ENCODE measurements at regions not wholly inside any gene's neighbourhood (a gene's known extent, or its start where the extent isn't known, plus 50 kb on each side); places are given as distances from the start of the nearest gene placed in this dataset.

GRCh38 chr6:137646484-137646883 lies 152.3 kb upstream of the OLIG3 start:
- TF ChIP-seq, protein P1, sequence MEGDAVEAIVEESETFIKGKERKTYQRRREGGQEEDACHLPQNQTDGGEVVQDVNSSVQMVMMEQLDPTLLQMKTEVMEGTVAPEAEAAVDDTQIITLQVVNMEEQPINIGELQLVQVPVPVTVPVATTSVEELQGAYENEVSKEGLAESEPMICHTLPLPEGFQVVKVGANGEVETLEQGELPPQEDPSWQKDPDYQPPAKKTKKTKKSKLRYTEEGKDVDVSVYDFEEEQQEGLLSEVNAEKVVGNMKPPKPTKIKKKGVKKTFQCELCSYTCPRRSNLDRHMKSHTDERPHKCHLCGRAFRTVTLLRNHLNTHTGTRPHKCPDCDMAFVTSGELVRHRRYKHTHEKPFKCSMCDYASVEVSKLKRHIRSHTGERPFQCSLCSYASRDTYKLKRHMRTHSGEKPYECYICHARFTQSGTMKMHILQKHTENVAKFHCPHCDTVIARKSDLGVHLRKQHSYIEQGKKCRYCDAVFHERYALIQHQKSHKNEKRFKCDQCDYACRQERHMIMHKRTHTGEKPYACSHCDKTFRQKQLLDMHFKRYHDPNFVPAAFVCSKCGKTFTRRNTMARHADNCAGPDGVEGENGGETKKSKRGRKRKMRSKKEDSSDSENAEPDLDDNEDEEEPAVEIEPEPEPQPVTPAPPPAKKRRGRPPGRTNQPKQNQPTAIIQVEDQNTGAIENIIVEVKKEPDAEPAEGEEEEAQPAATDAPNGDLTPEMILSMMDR (conservative IDR thresholded peaks at IDR 0.05), result no peak

More at GRCh38 chr6:137646484-137646883, 152.3 kb upstream of the OLIG3 start:
- Mint-ChIP-seq H3K9me3 (no peaks in the 10 kb centered on the region), H3K27ac (no peak overlapping the region), H3K4me1 (peaks cover 0 to 1% of the 10 kb centered on the region in 2 experiments; a peak in 1 of 4 replicates), H3K36me3 (ENCODE audit: insufficient read depth in 1 of 3, low read depth in 3 of 3) (no peaks in the 10 kb centered on the region; a peak in 2 of 7 replicates), H3K27me3 (ENCODE audit: low read depth) (no peaks in the 10 kb centered on the region), H3K4me3 (no peak overlapping the region)
- DNase-seq, result no peak
- Histone ChIP-seq H4K91ac (ENCODE audit: insufficient read length, low read depth, low read length) (no peak overlapping the region), H2BK20ac (ENCODE audit: low read depth, low read length, poor library complexity, severe bottlenecking) (no peak overlapping the region), H3K4me2 (ENCODE audit: insufficient read depth, insufficient read length, low read length) (no peak overlapping the region), H3K56ac (ENCODE audit: insufficient read length, low read depth, low read length) (no peak overlapping the region), H3K4me1 (ENCODE audit: insufficient read depth, low read length) (no peaks in the 10 kb centered on the region), H3K27me3 (ENCODE audit: insufficient read depth, low read length) (no peaks in the 10 kb centered on the region), H3K23ac (ENCODE audit: insufficient read length, low read depth, low read length) (no peak overlapping the region), H3K9ac (ENCODE audit: extremely low read depth, insufficient read length, low read length) (no peak overlapping the region), H3K23me2 (ENCODE audit: insufficient read length, low read depth, low read length, poor library complexity, severe bottlenecking) (no peaks in the 10 kb centered on the region), H4K8ac (replicated peaks; ENCODE audit: insufficient read length, low read depth, low read length) (no peak overlapping the region), H2AFZ (ENCODE audit: low read length) (no peak overlapping the region), H2AK5ac (ENCODE audit: insufficient read length, low read length) (no peak overlapping the region), H4K5ac (ENCODE audit: insufficient read length, low read depth, low read length) (no peak overlapping the region), H3T11ph (ENCODE audit: low read length) (no peak overlapping the region), H2BK5ac (ENCODE audit: insufficient read length, low read length) (no peak overlapping the region), H3K79me1 (ENCODE audit: insufficient read depth, low read depth, low read length, poor library complexity, severe bottlenecking) (no peaks in the 10 kb centered on the region), H3K4ac (ENCODE audit: low read depth, low read length) (no peak overlapping the region), H3K79me2 (ENCODE audit: insufficient read depth, low read length) (no peaks in the 10 kb centered on the region), H3K14ac (ENCODE audit: insufficient read depth, low read length) (no peak overlapping the region), H2BK12ac (ENCODE audit: insufficient read length, low read depth, low read length) (no peak overlapping the region), H3K18ac (ENCODE audit: insufficient read length, low read depth, low read length) (no peak overlapping the region), H3K27ac (ENCODE audit: insufficient read length, low read depth, low read length) (no peak overlapping the region), H2BK15ac (ENCODE audit: low read depth, low read length) (no peak overlapping the region), H3K9me3 (ENCODE audit: control insufficient read depth, low read depth, low read length) (no peaks in the 10 kb centered on the region), H2BK120ac (ENCODE audit: low read depth, low read length, poor library complexity, severe bottlenecking) (no peak overlapping the region), H4K20me1 (ENCODE audit: control insufficient read depth, insufficient read depth, insufficient read length) (no peaks in the 10 kb centered on the region)
- WGBS (ENCODE audit: extremely low coverage, insufficient read length, low lambda C conversion rate), result no CpG with 5 or more reads among the region's 1 CpG

Measured in H9 (cell line).